WERI-Rb-1 (cell line): ENCODE measurements at regions not wholly inside any gene's neighbourhood (a gene's known extent, or its start where the extent isn't known, plus 50 kb on each side); places are given as distances from the start of the nearest gene placed in this dataset.

Experiments
- DNase-seq: peaks from one replicate; pipeline ENCODE4 v3.0.0-alpha.2; 2020
- H3K27ac ChIP-seq: fragments of 250-450 bp; sonication (Bioruptor Pico); 2 replicates; pipeline ENCODE4 v1.5.1; 2020; ENCODE audit warnings: mild to moderate bottlenecking, moderate library complexity
- H3K27me3 ChIP-seq: fragments of 250-450 bp; sonication (Bioruptor Pico); 2 replicates; pipeline ENCODE4 v1.5.1; 2021; ENCODE audit warnings: mild to moderate bottlenecking, low read depth, moderate library complexity; ENCODE audit not compliant: insufficient read depth, severe bottlenecking
- H3K36me3 ChIP-seq: fragments of 250-450 bp; sonication (Bioruptor Pico); 2 replicates; pipeline ENCODE4 v1.5.1; 2020; ENCODE audit warnings: mild to moderate bottlenecking, moderate library complexity
- H3K4me3 ChIP-seq: 2 replicates; pipeline ENCODE4 v1.5.1; 2011; ENCODE audit warnings: low read depth, mild to moderate bottlenecking, control low read depth, low read length
- H3K9me3 ChIP-seq: fragments of 250-450 bp; sonication (Bioruptor Pico); 2 replicates; pipeline ENCODE4 v1.5.1; 2021; ENCODE audit warnings: mild to moderate bottlenecking, moderate library complexity; ENCODE audit not compliant: severe bottlenecking
- CTCF ChIP-seq: IDR thresholded peaks from 2 replicates; pipeline ENCODE4 v1.5.1; 2011; ENCODE audit warnings: low read depth, mild to moderate bottlenecking, control low read depth, inconsistent platforms, low read length

GRCh38 chr3:111321786-111322185 lies 220.2 kb upstream of the CD96 start:
- Histone ChIP-seq H3K9me3 (no peaks in the 10 kb centered on the region), H3K36me3 (no peaks in the 10 kb centered on the region), H3K27ac (no peak overlapping the region), H3K4me3 (no peak overlapping the region), H3K27me3 (no peaks in the 10 kb centered on the region)
- TF ChIP-seq CTCF = no peak
- no peak for DNase-seq

- DNase-seq = no peak
- Histone ChIP-seq H3K9me3 (no peaks in the 10 kb centered on the region), H3K27me3 (no peaks in the 10 kb centered on the region), H3K4me3 (no peak overlapping the region), H3K27ac (no peak overlapping the region), H3K36me3 (no peaks in the 10 kb centered on the region)
- TF ChIP-seq CTCF = no peak
Observed at GRCh38 chr3:111323019-111323418, 219.0 kb upstream of the CD96 start.

- no peak for TF ChIP-seq CTCF
- H3K9me3 ChIP-seq = no peaks in the 10 kb centered on the region
- H3K27me3 ChIP-seq = no peaks in the 10 kb centered on the region
- no peak for DNase-seq
- no peak overlapping the region for H3K27ac ChIP-seq
- H3K36me3 ChIP-seq = no peaks in the 10 kb centered on the region
- H3K4me3 ChIP-seq = no peak overlapping the region
Observed at GRCh38 chr3:111324151-111324550, 217.8 kb upstream of the CD96 start.

GRCh38 chr3:111324645-111325044 lies 217.4 kb upstream of the CD96 start:
- H3K9me3 ChIP-seq = no peaks in the 10 kb centered on the region
- no peaks in the 10 kb centered on the region for H3K36me3 ChIP-seq
- no peak for TF ChIP-seq CTCF
- H3K4me3 ChIP-seq = no peak overlapping the region
- no peak for DNase-seq
- H3K27ac ChIP-seq = no peak overlapping the region
- H3K27me3 ChIP-seq = no peaks in the 10 kb centered on the region

GRCh38 chr3:111325160-111325718 lies 216.8 kb upstream of the CD96 start:
- no peaks in the 10 kb centered on the region for H3K36me3 ChIP-seq
- H3K4me3 ChIP-seq = no peak overlapping the region
- no peaks in the 10 kb centered on the region for H3K9me3 ChIP-seq
- no peak for DNase-seq
- no peaks in the 10 kb centered on the region for H3K27me3 ChIP-seq
- H3K27ac ChIP-seq = no peak overlapping the region
- TF ChIP-seq CTCF = no peak
